Left kidney (tissue), 1 donor: ENCODE measurements at regions not wholly inside any gene's neighbourhood (a gene's known extent, or its start where the extent isn't known, plus 50 kb on each side); places are given as distances from the start of the nearest gene placed in this dataset.
"Not testable (repeated sequence)": the region's sequence is repeated elsewhere in the genome, so short reads cannot be mapped to it uniquely, and the experiment has no call there.

Experiments used
- DNase-seq: peaks from one replicate; pipeline ENCODE4 v3.0.0-alpha.2; 2013

DNA sequence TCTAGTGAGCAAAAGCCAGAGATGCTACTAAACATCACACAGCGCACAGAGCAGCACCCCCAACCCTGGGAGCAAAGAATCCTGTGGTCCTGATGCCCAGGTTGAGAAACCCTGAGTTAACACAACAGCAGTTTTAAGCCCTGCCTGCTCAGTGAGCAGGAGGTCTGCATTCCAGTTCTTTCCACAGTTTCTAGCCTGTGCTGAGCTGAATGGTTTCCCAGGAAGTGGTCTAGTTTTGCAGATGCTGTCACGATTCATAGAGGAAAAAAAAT is 171.1 kb upstream of the PROK2 start:
- DNase-seq = no peak

DNA sequence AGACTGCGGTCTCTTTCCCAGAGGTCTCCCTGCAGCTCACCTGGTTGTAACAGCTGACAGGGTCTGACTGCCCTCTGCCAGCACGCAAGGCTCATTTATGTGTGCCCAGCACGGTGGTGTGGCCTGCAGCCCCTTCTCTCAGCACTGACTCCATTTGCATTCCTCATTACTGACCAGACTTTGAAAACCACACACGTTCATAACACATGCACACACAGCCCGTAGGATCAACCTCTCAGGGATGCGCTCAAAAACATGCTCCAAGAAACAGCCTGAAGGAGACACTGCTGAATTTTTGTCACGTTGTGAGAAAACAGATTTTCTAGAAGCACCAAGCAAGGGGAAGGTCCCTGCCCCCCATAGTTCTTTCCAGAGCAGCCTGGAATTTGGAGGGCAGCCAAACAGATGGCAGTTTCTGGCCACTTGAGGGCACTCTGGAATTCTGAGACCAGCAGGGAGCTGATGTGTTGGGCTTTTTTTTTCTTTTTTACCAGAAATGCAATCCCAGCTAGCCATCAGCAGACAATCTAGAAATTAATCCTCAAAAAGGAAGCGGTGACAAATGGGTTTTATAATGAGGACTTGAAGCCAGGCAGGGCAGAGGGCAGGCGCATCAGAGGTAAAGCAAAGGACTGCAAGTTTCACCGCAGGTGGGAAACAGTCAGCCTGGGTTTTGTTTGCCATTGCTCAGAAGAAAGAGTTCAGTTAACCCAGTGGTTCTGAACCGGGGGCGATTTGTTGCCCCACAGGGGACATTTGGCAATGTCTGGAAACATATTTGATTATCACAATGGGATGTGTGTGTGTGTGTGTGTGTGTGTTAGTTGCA is 170.5 kb upstream of the PROK2 start:
- peak; percentile 89 for DNase-seq

DNA sequence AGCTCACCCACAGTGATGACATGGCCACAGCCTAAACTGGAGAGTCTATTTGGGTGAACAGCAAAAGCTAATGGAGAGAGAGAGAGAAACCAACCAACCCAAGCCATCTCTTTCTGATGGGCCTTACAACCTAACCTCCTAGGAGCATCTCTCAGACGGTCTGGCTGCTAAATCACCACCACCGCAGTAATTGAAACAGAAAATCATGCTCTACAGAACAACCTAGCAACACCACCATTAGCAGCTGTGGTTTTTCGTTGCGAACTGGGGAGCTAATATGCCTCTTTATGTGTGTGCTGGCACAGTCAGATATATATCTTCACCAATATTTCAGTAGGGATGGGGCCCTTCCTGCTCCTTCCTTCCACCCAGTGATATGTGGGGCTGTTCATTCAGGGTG is 166.9 kb upstream of the PROK2 start:
- no peak for DNase-seq

DNA sequence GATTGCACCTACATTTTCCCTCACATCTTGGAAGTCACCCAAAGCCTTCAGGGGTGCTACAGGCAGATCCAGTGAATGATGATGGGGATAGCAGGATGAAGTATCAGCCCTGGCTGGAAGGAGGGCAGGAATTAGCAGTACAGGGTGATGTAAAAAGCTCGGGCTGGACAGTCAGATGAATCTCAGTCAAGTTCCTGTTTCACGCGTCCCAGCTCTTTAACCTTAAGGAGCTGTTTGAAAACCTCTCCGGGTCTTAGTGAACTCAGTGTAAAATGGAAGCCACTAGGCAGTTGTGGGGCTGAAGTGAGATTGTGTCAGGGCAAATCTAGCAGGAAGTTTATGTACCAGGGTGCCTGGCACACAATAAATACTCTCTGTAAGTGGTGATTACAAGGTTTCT is 166.4 kb upstream of the PROK2 start:
- no peak for DNase-seq

DNA sequence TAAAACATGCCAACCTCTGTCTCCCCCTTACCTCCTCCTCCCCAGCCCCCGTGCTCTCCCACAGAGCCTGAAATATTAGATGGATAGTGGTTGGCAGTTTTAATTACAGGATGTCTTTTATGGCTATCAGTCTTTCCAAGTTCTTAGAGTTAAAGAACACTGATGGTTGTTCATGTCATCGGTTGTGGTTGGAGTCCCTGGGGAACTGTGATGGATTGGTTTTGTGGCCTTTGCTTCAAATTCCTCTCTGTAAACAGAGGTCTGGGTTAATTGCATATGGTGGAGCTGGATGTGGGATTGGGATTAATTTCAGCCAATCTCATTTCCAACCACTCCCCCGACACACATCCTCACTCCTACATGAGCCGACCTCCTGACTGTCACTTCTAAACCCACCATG is 164.5 kb upstream of the PROK2 start:
- DNase-seq = no peak

DNA sequence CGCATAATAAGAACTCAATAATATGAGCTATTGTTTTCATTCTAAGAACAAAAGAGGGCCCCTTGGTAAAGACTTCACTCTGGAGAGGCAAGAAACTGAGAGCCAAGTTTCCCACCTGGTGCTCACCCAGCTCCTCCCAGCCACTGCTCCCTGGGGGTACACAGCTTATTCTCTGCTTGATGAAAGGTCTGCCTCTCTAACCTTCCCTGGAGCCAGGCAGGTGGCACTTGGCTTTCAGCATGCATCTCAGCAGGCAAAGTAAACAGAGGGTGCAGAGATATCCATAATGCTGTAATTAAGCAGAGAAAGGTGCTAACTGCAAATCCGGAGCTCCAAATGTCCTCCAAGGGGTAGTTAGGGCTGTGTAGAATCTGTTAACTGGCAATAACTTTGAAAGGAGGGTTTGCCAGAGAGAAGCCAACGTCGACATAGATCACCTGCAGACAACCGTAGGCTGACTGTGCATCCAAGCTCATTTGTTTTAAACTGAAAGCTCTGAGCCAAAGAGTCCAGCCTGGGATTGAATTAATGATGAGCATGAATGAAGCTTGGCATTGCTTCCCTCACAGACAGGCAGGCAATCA is 159.6 kb upstream of the PROK2 start:
- DNase-seq = no peak

DNA sequence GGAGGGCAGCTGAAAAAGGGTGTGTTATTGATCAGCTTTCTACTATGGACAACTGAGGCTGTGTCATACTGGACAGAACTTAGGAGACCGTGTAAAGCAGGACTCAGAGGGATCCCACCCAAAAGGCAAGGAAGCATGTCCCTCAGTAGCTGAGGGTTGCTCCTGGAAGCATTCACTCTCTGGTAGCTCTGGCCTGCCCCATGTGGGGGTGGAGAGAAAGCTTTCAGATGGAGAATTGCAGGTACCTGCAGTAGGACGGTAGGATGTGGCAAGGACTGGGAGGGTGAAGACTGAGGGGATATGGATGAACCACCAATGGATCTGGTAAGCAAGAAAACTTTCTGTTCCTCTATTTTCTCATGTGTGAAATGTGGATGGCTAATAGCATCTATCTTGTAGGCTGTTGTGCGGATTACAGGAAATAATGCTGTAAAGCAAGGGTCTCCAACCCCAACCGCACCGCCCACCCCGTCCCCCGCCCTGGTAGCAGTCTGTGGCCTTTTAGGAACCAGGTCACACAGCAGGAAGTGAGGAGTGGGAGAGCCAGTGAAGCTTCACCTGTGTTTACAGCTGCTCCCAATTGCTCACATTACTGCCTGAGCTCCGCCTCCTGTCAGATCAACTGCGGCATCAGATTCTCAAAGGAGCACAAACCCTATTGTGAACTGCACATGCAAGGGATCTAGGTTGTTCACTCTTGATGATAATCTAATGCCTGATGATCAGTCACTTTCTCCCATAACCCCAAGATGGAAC is 157.7 kb upstream of the PROK2 start:
- no peak for DNase-seq

DNA sequence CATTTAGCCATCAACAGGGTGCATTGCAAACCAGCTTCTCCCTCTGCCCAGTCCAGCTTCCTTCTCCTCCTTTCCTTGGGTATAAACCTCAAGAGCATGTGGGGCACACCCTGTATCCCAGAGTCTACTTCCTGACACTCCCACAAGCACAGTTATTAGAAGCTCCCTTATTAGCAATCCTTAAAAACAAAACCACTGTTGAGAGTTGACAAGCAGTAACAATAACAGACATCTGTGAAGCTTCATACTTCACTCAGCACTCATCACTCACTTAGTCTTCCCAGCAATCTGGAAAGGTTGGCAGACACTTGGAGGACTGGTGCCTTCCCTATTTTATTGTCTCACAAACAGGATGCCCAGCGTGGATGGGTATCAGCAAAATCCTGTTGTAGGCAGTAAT is 155.5 kb upstream of the PROK2 start:
- DNase-seq = no peak

DNA sequence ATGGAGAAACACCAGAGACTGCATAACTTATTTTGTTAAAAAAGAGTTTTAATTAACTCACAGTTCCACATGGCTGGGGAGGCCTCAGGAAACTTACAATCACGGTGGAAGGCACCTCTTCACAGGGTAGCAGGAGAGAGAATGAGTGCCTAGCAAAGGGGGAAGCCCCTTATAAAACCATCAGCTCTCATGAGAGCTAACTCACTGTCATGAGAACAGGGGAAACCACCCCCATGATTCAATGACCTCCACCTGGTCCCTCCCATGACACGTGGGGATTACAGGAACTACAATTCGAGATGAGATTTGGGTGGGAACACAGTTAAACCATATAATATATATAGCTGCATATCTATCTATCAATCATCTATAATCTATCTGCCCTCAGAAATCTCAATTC is 153.1 kb upstream of the PROK2 start:
- not testable (repeated sequence) for DNase-seq

DNA sequence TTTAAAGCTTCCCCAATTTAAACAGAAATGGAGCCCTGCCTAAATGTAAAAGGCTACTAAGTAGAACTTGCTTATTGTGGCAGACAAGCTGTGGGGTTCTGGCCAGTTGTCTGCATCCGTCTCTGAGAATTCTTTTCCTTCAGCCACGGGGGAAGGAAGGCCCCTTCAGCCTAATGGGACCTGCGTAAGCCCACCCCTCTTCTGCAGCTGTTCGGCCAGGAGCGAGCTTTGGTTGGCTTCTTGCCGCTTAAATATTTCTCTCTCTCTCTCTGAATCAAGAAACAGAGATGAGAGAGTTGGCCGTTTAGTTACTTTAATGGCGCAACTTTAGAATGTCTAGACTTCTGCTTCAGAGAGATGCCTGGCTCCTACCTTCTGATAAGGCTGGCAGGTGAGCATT is 151.7 kb upstream of the PROK2 start:
- DNase-seq = no peak

DNA sequence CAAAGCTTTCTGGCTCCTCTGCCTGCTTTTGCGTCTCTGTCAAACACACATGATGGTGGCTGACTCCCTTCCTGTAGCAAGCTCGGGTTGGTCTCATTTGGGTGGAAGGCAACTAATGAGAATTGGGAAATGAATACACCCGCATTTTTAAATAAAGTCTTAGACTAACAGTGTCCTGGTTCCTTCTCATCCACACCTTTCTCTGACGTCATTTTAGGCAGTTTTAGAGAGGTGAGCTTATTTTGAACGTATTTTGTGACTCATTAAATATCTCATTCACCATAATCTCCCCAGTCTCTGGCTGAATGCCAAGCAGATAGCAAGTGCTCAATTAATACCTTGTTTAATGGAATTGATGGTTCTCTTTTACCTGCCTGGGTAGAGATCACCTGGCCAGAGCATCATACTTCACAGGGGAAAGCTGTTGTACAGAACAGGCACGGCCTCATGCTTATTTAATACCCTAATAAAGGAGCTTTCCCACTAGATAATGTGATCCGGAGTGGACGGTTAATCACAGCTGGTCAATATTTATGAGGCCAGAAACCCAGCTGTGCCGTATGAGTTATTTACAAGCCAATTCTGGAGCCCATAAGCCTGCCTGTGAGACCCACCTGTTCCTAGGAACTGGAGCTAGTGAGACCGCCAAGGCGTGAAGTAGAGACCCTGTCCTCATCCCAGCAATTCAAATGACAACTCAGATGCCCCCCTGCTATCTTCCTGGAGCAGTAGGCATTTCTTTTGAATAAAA is 149.7 kb upstream of the PROK2 start:
- no peak for DNase-seq

DNA sequence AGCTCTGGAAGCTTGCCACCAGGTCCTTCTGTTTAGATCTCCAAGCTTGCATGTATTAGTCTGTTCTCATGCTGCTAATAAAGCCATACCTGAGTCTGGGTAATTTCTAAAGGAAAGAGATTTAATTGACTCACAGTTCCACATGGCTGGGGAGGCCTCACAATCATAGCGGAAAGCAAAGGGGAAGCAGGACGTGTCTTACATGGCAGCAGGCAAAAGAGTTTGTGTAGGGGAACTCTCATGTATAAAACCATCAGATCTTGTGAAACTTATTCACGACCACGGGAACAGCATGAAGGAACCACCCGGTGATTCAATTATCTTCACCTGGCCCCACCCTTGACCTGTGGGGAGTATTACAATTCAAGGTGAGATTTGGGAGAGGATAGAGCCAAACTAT is 147.0 kb upstream of the PROK2 start:
- no peak for DNase-seq

DNA sequence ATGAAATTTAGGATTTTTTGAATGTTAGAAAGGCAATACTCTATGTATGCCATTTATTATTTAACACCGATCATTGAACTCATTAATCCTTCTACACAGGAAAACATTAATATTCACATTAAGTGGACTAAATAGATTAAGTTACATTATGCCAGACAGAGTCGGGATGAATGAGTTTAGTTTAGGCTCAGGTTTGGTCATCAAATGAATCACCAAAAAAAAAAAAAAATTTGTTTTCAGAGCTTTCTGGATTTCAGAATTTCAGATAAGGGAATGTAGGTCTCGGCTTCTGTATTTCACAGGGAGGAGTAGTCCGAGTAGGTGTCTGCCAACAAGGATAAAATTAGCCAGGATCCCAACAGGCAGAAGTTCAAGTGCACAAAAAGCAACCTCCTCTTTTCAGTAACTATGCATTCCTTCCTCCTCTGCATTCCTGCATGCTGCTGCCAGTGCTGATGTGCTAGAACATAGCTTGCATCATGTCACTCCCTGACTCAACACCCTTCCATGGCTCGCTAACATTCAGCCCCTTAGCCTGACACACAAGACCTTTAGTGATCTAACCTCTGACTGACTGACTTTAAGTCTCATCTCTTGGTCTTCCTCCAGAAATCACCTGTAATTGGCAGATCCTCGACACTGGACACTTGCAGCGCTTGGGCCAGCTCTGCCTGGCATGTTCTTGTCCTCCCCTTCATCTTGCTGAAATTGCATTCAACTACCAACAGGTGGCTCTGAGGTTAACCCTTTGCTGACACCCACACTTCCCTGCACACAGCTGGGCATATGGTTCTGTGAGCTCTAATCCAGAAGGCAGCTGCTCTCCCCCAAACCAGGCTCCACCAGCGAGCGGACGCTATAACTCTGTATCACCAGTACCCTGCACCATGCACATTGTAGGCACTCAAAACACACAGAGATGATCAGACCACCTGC is 145.4 kb upstream of the PROK2 start:
- no peak for DNase-seq

DNA sequence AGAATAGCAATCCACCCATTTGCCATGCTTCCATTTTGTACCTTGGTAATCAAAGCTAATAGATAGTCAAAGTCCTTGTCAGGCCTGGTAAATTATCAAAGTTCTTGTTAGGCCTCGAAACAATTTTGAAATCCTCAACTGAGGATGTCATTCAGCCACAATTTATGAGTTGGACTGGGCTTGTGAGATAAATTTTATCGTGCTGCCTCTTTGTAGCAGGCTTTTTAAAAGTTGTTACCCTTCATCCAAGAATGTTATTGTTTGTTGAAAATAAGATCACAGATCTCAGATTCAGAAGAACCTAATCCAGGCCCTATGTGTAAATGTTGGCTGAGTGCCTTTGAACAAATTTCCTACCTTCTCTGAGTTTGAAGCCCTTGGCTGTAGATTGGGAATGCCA is 143.3 kb upstream of the PROK2 start:
- DNase-seq = no peak

DNA sequence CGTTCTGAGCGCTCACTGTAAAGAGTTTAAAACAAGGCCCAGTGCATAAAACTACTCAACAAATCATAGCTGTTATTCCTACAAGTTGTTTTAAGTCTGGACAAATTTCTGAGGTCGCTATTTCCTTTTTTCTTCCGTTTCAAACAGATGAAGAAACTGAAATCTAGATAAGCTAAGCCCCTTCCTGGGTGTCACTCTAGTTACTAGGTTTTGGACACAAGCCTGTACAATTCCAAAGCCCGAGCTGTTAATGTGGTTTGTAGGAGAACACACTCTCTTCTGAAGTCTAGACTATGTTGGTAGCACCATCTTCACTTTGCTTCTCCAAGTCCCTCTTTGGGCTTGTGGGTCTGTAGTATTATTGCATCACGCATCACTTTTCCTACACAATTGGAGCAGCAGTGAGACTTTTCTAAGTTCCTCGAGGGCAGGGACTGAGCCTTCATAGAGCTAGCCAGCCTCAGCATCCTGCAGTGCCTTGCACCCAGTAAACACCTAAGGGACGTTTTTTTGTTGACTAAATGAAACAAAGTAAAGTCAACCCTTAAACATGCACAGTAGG is 142.6 kb upstream of the PROK2 start:
- no peak for DNase-seq

DNA sequence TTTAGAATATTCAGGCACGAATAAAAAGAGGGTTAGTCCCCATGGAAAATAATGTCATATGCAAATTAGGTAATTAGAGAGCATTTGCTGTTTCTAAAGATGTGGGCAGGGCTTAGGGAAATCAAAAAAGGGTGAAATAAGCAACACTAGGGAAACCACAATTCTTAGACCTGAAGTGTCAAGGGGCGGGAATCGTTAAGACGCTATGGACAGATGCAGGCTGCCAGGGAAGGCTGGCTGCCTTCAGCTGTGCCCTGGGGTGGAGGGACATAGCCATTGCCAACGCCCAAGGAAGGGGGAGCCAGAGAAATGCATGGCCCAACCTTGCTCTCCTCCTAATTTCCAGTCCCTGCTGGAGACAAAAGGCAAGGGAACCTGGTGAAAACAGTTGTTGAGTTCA is 141.7 kb upstream of the PROK2 start:
- no peak for DNase-seq

DNA sequence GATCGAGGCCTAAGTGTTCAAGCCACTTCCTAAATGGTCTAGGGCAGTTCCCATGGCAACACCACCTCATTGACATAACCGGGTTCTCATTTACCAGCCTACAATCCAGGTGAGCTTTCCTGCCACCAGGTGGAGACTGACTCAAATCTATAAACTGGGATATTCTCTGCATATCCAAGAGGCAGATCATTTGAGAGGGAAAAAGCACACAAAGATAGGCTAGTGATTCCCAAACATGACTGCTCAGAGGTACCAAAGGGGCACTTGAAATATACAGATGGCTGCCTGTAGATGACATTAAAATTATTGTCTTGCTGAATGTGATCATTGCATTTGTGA is 141.3 kb upstream of the PROK2 start:
- DNase-seq = peak; percentile 53

DNA sequence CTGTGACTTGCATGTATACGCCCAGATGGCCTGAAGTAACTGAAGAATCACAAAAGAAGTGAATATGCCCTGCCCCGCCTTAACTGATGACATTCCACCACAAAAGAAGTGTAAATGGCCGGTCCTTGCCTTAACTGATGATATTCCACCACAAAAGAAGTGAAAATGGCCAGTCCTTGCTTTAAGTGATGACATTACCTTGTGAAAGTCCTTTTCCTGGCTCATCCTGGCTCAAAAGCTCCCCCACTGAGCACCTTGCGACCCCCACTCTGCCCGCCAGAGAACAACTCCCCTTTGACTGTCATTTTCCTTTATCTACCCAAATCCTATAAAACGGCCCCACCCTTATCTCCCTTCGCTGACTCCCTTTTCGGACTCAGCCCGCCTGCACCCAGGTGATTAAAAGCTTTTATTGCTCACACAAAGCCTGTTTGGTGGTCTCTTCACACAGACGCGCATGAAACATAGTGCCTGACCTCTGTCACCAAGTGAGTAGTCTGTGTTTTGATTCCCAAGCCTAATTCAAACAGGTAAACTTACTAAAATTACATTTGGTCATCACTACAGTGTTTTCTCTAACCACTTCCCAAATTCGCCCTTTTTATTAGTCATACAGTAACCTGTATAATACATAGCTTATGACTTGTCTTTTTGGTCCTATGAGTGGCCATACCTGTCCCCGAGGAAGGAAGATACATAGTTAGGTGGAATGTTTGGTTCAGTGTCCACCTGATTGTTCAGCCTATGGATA is 140.7 kb upstream of the PROK2 start:
- DNase-seq = not testable (repeated sequence)

DNA sequence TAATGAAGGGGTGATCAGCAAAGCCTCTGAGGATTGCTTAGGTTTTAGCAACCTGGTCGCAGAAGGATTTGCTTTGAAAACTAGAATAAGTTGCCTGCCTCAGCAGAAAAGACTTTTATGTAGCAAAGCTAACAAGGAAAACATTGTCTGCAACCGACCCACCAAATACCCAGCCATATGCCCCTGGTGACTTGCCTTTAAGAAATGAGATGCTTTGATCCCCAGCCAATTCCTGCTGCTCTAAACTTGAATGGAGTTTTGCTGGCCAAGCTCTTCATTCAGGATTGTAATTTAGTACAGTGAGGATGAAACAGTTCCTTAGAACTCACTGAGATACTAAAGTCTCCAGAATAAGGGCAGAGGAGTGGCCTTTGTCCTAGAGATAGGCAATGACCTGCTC is 139.8 kb upstream of the PROK2 start:
- DNase-seq = no peak

DNA sequence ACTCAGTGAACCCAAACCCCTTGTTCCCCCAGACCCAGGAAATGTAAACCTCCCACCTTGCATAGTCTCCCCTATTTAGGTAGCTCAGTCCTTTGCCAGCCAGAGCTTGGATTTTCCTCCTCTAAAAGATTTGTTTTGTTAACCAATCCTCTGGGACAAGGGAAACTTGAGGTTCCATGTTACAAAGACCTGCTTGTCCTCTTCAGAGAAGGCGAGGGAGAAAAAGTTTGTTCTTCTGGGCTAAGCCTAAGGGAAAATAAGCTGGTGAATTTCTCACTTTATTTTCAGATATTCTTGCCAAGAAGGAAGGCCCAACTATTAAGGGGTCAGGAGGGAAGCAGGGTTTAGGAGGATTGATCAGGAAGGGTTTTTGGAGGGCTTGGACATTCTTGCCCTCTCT is 136.1 kb upstream of the PROK2 start:
- DNase-seq = no peak

DNA sequence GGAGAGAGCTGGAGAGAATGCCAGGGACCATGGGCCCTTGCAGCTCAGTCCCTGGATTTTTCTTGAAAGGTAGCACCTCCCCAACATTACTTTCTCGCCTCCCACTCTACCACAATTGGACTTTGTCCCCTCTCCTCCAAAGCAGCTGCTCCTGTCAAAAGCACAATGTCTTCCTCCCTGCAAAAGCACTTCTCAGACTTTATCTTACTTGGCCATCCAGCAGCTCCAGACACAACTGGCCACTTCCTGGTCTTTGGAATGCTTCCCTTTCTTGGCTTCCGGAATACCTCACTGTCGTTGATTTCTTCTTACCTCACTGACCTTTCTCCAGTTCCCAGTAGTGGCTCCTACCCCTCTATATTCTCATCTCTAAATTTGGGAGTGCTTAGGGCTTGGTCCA is 134.6 kb upstream of the PROK2 start:
- DNase-seq = no peak
